Effector memory CD8-positive, alpha-beta T cell (primary cell): ENCODE measurements at regions not wholly inside any gene's neighbourhood (a gene's known extent, or its start where the extent isn't known, plus 50 kb on each side); places are given as distances from the start of the nearest gene placed in this dataset.

Experiments
- ATAC-seq: fragments of 150-1000 bp; cut with Tn5 transposase; replicated peaks from 2 replicates; pipeline ENCODE4 v1.10.0; 2021; ENCODE audit warnings: mild to moderate bottlenecking, moderate library complexity
- DNase-seq, 3 experiments: peaks; one replicate each; pipeline ENCODE4 v3.0.0; 2021
- H3K27ac Mint-ChIP-seq, 2 donors: one replicate each; pipeline ENCODE4 v1.8.0; 2022; ENCODE audit warnings: mild to moderate bottlenecking in 2 of 2, mixed read lengths in 2 of 2, moderate library complexity in 2 of 2
- H3K27me3 Mint-ChIP-seq, 2 donors: one replicate each; pipeline ENCODE4 v1.8.0; 2022; ENCODE audit warnings: mixed read lengths in 2 of 2
- H3K36me3 Mint-ChIP-seq: one replicate; pipeline ENCODE4 v1.8.0; 2022; ENCODE audit warnings: mild to moderate bottlenecking, moderate library complexity, mixed read lengths; ENCODE audit not compliant: insufficient read depth
- H3K4me1 Mint-ChIP-seq, 2 donors: one replicate each; pipeline ENCODE4 v1.8.0; 2022; ENCODE audit warnings: low read depth in 2 of 2, mixed read lengths in 2 of 2
- H3K4me3 Mint-ChIP-seq, 2 donors: one replicate each; pipeline ENCODE4 v1.8.0; 2022; ENCODE audit warnings: mild to moderate bottlenecking in 2 of 2, mixed read lengths in 2 of 2, moderate library complexity in 2 of 2
- H3K9me3 Mint-ChIP-seq, 2 donors: one replicate each; pipeline ENCODE4 v1.8.0; 2022; ENCODE audit warnings: mixed read lengths in 2 of 2

GRCh38 chr17:71409137-71409536 is 711.7 kb upstream of the SOX9 start:
- Mint-ChIP-seq H3K27me3 (no peaks in the 10 kb centered on the region), H3K4me1 (no peaks in the 10 kb centered on the region), H3K4me3 (no peak overlapping the region), H3K9me3 (peaks cover 0 to 7% of the 10 kb centered on the region in 2 donors), H3K27ac (no peak overlapping the region), H3K36me3 (no peaks in the 10 kb centered on the region)
- ATAC-seq (no peak), DNase-seq (no peak)

GRCh38 chr17:71409712-71410111 is 711.1 kb upstream of the SOX9 start:
- no peak for DNase-seq
- no peaks in the 10 kb centered on the region for H3K27me3 Mint-ChIP-seq

GRCh38 chr17:71412803-71413202 is 708.0 kb upstream of the SOX9 start:
- H3K4me3 Mint-ChIP-seq, result no peak overlapping the region
- H3K27me3 Mint-ChIP-seq, result no peaks in the 10 kb centered on the region
- no peak for DNase-seq
- H3K27ac Mint-ChIP-seq, result no peak overlapping the region
- H3K4me1 Mint-ChIP-seq, result no peaks in the 10 kb centered on the region
- H3K9me3 Mint-ChIP-seq, result peaks cover 0 to 7% of the 10 kb centered on the region in 2 donors
- H3K36me3 Mint-ChIP-seq, result no peaks in the 10 kb centered on the region
- no peak for ATAC-seq

More at GRCh38 chr17:71409712-71410111, 711.1 kb upstream of the SOX9 start:
- Mint-ChIP-seq H3K4me3 (no peak overlapping the region), H3K27ac (no peak overlapping the region), H3K4me1 (no peaks in the 10 kb centered on the region), H3K9me3 (peaks cover 0 to 7% of the 10 kb centered on the region in 2 donors), H3K36me3 (no peaks in the 10 kb centered on the region)
- no peak for ATAC-seq

- no peaks in the 10 kb centered on the region for H3K4me1 Mint-ChIP-seq
- DNase-seq, result no peak
- no peak overlapping the region for H3K4me3 Mint-ChIP-seq
- H3K9me3 Mint-ChIP-seq, result peaks cover 0 to 7% of the 10 kb centered on the region in 2 donors
- no peaks in the 10 kb centered on the region for H3K36me3 Mint-ChIP-seq
- ATAC-seq, result no peak
- no peak overlapping the region for H3K27ac Mint-ChIP-seq
- no peaks in the 10 kb centered on the region for H3K27me3 Mint-ChIP-seq
These were observed 706.9 kb upstream of the SOX9 start for GRCh38 chr17:71413935-71414334.

- no peaks in the 10 kb centered on the region for H3K4me1 Mint-ChIP-seq
- no peak overlapping the region for H3K4me3 Mint-ChIP-seq
- ATAC-seq (no peak), DNase-seq (no peak)
- H3K27ac Mint-ChIP-seq, result no peak overlapping the region
- no peaks in the 10 kb centered on the region for H3K27me3 Mint-ChIP-seq
- no peaks in the 10 kb centered on the region for H3K36me3 Mint-ChIP-seq
- peaks cover 0 to 5% of the 10 kb centered on the region in 2 donors for H3K9me3 Mint-ChIP-seq
These were observed 703.7 kb upstream of the SOX9 start for GRCh38 chr17:71417142-71417541.

GRCh38 chr17:71422968-71423367 is 697.9 kb upstream of the SOX9 start:
- Mint-ChIP-seq H3K4me3 (no peak overlapping the region), H3K4me1 (no peaks in the 10 kb centered on the region), H3K36me3 (no peaks in the 10 kb centered on the region), H3K9me3 (no peaks in the 10 kb centered on the region), H3K27ac (no peak overlapping the region), H3K27me3 (no peaks in the 10 kb centered on the region)
- DNase-seq (no peak), ATAC-seq (no peak)

- Mint-ChIP-seq H3K4me1 (no peaks in the 10 kb centered on the region), H3K4me3 (no peak overlapping the region)
- no peak for DNase-seq
These were observed 696.8 kb upstream of the SOX9 start for GRCh38 chr17:71423871-71424546.

GRCh38 chr17:71427801-71428200 is 693.0 kb upstream of the SOX9 start:
- no peak for DNase-seq
- Mint-ChIP-seq H3K9me3 (peaks cover 0 to 2% of the 10 kb centered on the region in 2 donors), H3K36me3 (no peaks in the 10 kb centered on the region), H3K27me3 (no peaks in the 10 kb centered on the region), H3K4me1 (no peaks in the 10 kb centered on the region), H3K4me3 (no peak overlapping the region), H3K27ac (no peak overlapping the region)
- ATAC-seq, result no peak

More at GRCh38 chr17:71423871-71424546, 696.8 kb upstream of the SOX9 start:
- no peak overlapping the region for H3K27ac Mint-ChIP-seq
- ATAC-seq, result no peak
- peaks cover 0 to 2% of the 10 kb centered on the region in 2 donors for H3K9me3 Mint-ChIP-seq
- H3K27me3 Mint-ChIP-seq, result no peaks in the 10 kb centered on the region
- H3K36me3 Mint-ChIP-seq, result no peaks in the 10 kb centered on the region

GRCh38 chr17:71428897-71429296 is 691.9 kb upstream of the SOX9 start:
- peaks cover 0 to 2% of the 10 kb centered on the region in 2 donors for H3K9me3 Mint-ChIP-seq
- no peak overlapping the region for H3K4me3 Mint-ChIP-seq
- H3K36me3 Mint-ChIP-seq, result no peaks in the 10 kb centered on the region
- no peaks in the 10 kb centered on the region for H3K4me1 Mint-ChIP-seq
- no peak for DNase-seq
- no peak for ATAC-seq
- no peak overlapping the region for H3K27ac Mint-ChIP-seq
- no peaks in the 10 kb centered on the region for H3K27me3 Mint-ChIP-seq

- Mint-ChIP-seq H3K4me3 (no peak overlapping the region), H3K27me3 (no peaks in the 10 kb centered on the region), H3K36me3 (no peaks in the 10 kb centered on the region), H3K27ac (no peak overlapping the region), H3K9me3 (peaks cover 0 to 2% of the 10 kb centered on the region in 2 donors), H3K4me1 (no peaks in the 10 kb centered on the region)
- ATAC-seq, result no peak
- no peak for DNase-seq
These were observed 690.5 kb upstream of the SOX9 start for GRCh38 chr17:71430281-71430680.

GRCh38 chr17:71431146-71431545 is 689.7 kb upstream of the SOX9 start:
- Mint-ChIP-seq H3K4me3 (no peak overlapping the region), H3K27ac (no peak overlapping the region), H3K4me1 (no peaks in the 10 kb centered on the region), H3K27me3 (no peaks in the 10 kb centered on the region), H3K36me3 (no peaks in the 10 kb centered on the region), H3K9me3 (peaks cover 0 to 2% of the 10 kb centered on the region in 2 donors)
- no peak for ATAC-seq
- DNase-seq, result no peak

- no peak for DNase-seq
- H3K27ac Mint-ChIP-seq, result no peak overlapping the region
- H3K4me1 Mint-ChIP-seq, result no peaks in the 10 kb centered on the region
- H3K4me3 Mint-ChIP-seq, result no peak overlapping the region
- ATAC-seq, result no peak
- peaks cover 0 to 2% of the 10 kb centered on the region in 2 donors for H3K9me3 Mint-ChIP-seq
- no peaks in the 10 kb centered on the region for H3K27me3 Mint-ChIP-seq
- no peaks in the 10 kb centered on the region for H3K36me3 Mint-ChIP-seq
These were observed 688.2 kb upstream of the SOX9 start for GRCh38 chr17:71432378-71433315.

GRCh38 chr17:71434716-71435115 is 686.1 kb upstream of the SOX9 start:
- DNase-seq (no peak), ATAC-seq (no peak)
- Mint-ChIP-seq H3K27ac (no peak overlapping the region), H3K4me3 (no peak overlapping the region), H3K9me3 (peaks cover 0 to 4% of the 10 kb centered on the region in 2 donors), H3K4me1 (no peaks in the 10 kb centered on the region), H3K36me3 (no peaks in the 10 kb centered on the region), H3K27me3 (no peaks in the 10 kb centered on the region)

GRCh38 chr17:71436479-71436878 is 684.3 kb upstream of the SOX9 start:
- DNase-seq (no peak), ATAC-seq (no peak)
- Mint-ChIP-seq H3K4me1 (no peaks in the 10 kb centered on the region), H3K9me3 (peaks cover 7 to 8% of the 10 kb centered on the region in 2 donors), H3K4me3 (no peak overlapping the region), H3K36me3 (no peaks in the 10 kb centered on the region), H3K27ac (no peak overlapping the region), H3K27me3 (no peaks in the 10 kb centered on the region)
